ENCODE measurements at regions not wholly inside any gene's neighbourhood (a gene's known extent, or its start where the extent isn't known, plus 50 kb on each side); places are given as distances from the start of the nearest gene placed in this dataset.

- TF ChIP-seq CTCF (IDR thresholded peaks at IDR 0.05) (no peak), EZH2 (IDR thresholded peaks at IDR 0.05; ENCODE audit: borderline replicate concordance, insufficient read depth, low read depth, low read length, poor library complexity, severe bottlenecking) (no peak)
Observed at GRCh38 chr9:85420750-85421149, 321.0 kb downstream of the AGTPBP1 start.

Data from B cell (primary cell).